ENCODE measurements at regions not wholly inside any gene's neighbourhood (a gene's known extent, or its start where the extent isn't known, plus 50 kb on each side); places are given as distances from the start of the nearest gene placed in this dataset.

DNA sequence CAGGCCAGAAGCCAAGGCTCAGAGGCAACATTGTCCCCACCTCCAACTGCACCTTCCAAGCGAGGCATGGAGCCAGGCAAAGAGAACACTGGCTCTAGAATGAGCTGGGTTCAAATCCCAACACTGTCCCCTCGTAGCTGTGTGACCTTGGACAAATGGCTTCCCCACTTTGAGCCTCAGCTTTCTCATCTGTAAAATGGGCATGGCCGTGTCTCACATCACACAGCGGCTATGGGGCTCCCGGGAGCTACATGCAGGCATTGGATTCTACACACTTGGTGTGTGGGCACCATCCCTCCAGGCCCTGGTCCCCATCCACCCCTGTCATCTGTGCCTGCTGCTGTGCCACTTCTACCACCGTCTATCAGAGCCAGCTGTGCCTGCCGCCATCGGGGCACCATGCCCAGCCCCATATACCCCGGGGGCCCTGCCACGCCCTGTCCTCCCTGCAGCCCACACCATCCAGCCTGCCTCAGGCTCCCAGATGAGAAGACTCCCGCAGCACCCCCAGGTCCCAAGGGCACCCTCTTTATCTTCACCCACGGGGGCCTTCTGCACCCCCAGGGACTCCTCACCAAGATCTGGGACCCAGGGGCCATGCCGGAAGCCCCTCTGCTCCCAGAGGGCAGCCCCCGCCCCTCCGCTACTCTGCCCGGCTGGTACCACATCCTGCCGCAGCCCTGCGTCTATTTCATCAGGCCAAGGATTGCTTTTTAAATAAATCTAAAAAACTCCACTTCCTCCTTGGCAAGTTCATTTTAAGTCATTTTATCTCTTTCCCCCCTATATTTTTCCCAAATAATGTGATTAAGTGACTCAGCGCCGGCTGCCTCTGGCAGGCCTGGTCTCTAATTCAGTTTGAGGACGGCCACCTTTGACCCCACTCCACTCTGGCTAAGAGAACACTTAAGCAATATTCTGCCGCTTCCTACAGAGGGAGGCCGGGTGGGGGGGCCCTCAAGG, 107.8 kb upstream of the TARDBP start:
- Histone ChIP-seq H3K4me1 (ENCODE audit: control insufficient read depth in 5 of 5, insufficient read depth in 5 of 5, low read length in 5 of 5) (peaks cover 0 to 41% (median 9%) of the 10 kb centered on the region in 5 donors), H3K27ac (ENCODE audit: low read depth in 1 of 2, low read length in 1 of 2) (peak overlapping the region in 1 of 2 donors; percentile 13), H3K36me3 (ENCODE audit: control insufficient read depth in 4 of 4, insufficient read depth in 4 of 4, low read length in 4 of 4) (no peaks in the 10 kb centered on the region), H3K27me3 (ENCODE audit: control insufficient read depth in 3 of 3, insufficient read depth in 3 of 3, low read length in 2 of 3) (no peaks in the 10 kb centered on the region), H3K9ac (ENCODE audit: insufficient read depth in 1 of 2, low read length in 2 of 2) (no peak overlapping the region), H3K4me3 (no peak overlapping the region), H3K9me3 (ENCODE audit: control insufficient read depth in 4 of 4, insufficient read depth in 3 of 4, low read length in 3 of 4) (no peaks in the 10 kb centered on the region)
- ATAC-seq (ENCODE audit: insufficient read depth, low FRiP score) (no peak), DNase-seq (peak; percentile 86 to 96 (median 87))
- 30 to 46% methylated on average over 23 of the region's 23 CpGs for WGBS, 2 donors
- TF ChIP-seq, protein P1, sequence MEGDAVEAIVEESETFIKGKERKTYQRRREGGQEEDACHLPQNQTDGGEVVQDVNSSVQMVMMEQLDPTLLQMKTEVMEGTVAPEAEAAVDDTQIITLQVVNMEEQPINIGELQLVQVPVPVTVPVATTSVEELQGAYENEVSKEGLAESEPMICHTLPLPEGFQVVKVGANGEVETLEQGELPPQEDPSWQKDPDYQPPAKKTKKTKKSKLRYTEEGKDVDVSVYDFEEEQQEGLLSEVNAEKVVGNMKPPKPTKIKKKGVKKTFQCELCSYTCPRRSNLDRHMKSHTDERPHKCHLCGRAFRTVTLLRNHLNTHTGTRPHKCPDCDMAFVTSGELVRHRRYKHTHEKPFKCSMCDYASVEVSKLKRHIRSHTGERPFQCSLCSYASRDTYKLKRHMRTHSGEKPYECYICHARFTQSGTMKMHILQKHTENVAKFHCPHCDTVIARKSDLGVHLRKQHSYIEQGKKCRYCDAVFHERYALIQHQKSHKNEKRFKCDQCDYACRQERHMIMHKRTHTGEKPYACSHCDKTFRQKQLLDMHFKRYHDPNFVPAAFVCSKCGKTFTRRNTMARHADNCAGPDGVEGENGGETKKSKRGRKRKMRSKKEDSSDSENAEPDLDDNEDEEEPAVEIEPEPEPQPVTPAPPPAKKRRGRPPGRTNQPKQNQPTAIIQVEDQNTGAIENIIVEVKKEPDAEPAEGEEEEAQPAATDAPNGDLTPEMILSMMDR (IDR thresholded peaks at IDR 0.05; ENCODE audit: control extremely low read depth, extremely low read depth): no peak

- TF ChIP-seq, protein P1 (IDR thresholded peaks at IDR 0.05; ENCODE audit: control extremely low read depth, extremely low read depth): no peak
- Histone ChIP-seq H3K27me3 (ENCODE audit: control insufficient read depth in 3 of 3, insufficient read depth in 3 of 3, low read length in 2 of 3) (no peaks in the 10 kb centered on the region), H3K27ac (ENCODE audit: low read depth in 1 of 2, low read length in 1 of 2) (no peak overlapping the region), H3K36me3 (ENCODE audit: control insufficient read depth in 4 of 4, insufficient read depth in 4 of 4, low read length in 4 of 4) (no peaks in the 10 kb centered on the region), H3K4me3 (no peak overlapping the region), H3K9me3 (ENCODE audit: control insufficient read depth in 4 of 4, insufficient read depth in 3 of 4, low read length in 3 of 4) (no peaks in the 10 kb centered on the region), H3K4me1 (ENCODE audit: control insufficient read depth in 5 of 5, insufficient read depth in 5 of 5, low read length in 5 of 5) (peaks cover 0 to 46% (median 10%) of the 10 kb centered on the region in 5 donors), H3K9ac (ENCODE audit: insufficient read depth in 1 of 2, low read length in 2 of 2) (no peak overlapping the region)
- no peak for ATAC-seq (ENCODE audit: insufficient read depth, low FRiP score)
- peak in 2 of 3 donors; percentile 42 to 63 for DNase-seq
- 47 to 55% methylated on average over 16 of the region's 16 CpGs for WGBS, 2 donors
Measured at GRCh38 chr1:10905841-10906655, 106.4 kb upstream of the TARDBP start.

DNA sequence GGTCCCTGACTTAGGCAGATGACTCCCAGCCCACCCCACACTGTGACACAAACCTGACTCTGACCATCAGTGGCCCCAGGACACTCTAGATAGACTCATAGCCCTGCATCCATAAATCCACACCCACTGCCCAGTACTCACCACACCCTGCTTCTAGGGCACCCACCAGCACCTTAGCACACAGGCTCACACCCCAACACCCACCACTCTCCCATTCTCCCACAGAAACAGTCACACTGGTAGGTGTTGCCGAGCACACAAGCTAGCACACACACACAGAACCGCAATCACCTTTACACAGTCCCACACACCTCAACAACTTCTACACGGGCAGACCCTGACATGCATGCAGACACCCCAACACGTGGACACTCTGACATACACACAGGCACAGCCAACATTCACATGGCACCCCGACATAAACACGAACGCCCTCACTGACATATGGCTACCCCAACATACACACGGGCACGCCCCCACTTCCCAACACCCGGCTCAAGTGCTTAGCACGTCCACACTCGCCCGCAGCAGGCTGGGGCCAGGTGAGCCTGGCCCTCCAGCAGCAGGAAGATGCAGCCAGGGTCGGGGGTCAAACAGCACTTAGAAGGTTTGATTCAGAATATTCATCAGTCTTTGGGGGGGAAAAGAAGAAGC, 105.5 kb upstream of the TARDBP start:
- no peak for ATAC-seq (ENCODE audit: insufficient read depth, low FRiP score)
- H3K27ac ChIP-seq (ENCODE audit: low read depth in 1 of 2, low read length in 1 of 2): no peak overlapping the region
- no peak for DNase-seq
- no peak overlapping the region for H3K4me3 ChIP-seq
- H3K36me3 ChIP-seq (ENCODE audit: control insufficient read depth in 4 of 4, insufficient read depth in 4 of 4, low read length in 4 of 4): no peaks in the 10 kb centered on the region
- peaks cover 0 to 45% (median 8%) of the 10 kb centered on the region in 5 donors for H3K4me1 ChIP-seq (ENCODE audit: control insufficient read depth in 5 of 5, insufficient read depth in 5 of 5, low read length in 5 of 5)
- H3K27me3 ChIP-seq (ENCODE audit: control insufficient read depth in 3 of 3, insufficient read depth in 3 of 3, low read length in 2 of 3): no peaks in the 10 kb centered on the region
- TF ChIP-seq, protein P1 (IDR thresholded peaks at IDR 0.05; ENCODE audit: control extremely low read depth, extremely low read depth): no peak
- H3K9me3 ChIP-seq (ENCODE audit: control insufficient read depth in 4 of 4, insufficient read depth in 3 of 4, low read length in 3 of 4): no peaks in the 10 kb centered on the region
- 69 to 88% methylated on average over 14 of the region's 14 CpGs for WGBS, 2 donors
- no peak overlapping the region for H3K9ac ChIP-seq (ENCODE audit: insufficient read depth in 1 of 2, low read length in 2 of 2)

Measured in lung (tissue), 11 donors.